Body of pancreas (tissue), 4 donors: ENCODE measurements at regions not wholly inside any gene's neighbourhood (a gene's known extent, or its start where the extent isn't known, plus 50 kb on each side); places are given as distances from the start of the nearest gene placed in this dataset.

Source experiments
- ATAC-seq: fragments of 150-250 bp; one replicate; pipeline ENCODE4 v1.9.1; 2016
- DNase-seq, 4 donors: peaks; one replicate each; pipeline ENCODE4 v3.0.0-alpha.2; 2019
- H3K27ac ChIP-seq, 4 donors: fragments of 200-600 bp; sonication (generic); 1 replicate in 3 of 4; 2 replicates in 1 of 4; pipeline versions ENCODE4 v1.5.1 to v1.6.1; 2016 to 2019; ENCODE audit warnings: mild to moderate bottlenecking in 1 of 4, mixed read lengths in 1 of 4, moderate library complexity in 1 of 4
- H3K27me3 ChIP-seq, 2 donors: fragments of 200-600 bp; sonication (generic); one replicate each; pipeline ENCODE4 v1.6.0; 2016; ENCODE audit warnings: mild to moderate bottlenecking in 1 of 2
- H3K36me3 ChIP-seq, 2 donors: fragments of 200-600 bp; sonication (generic); replicated peaks in 1 of 2; 2 replicates each; pipeline ENCODE4 v1.5.1; 2016; ENCODE audit warnings: low read depth in 2 of 2; ENCODE audit not compliant: insufficient read depth in 1 of 2
- H3K4me1 ChIP-seq: fragments of 200-600 bp; sonication (generic); one replicate; pipeline ENCODE4 v1.6.0; 2016
- H3K4me3 ChIP-seq, 2 donors: fragments of 200-600 bp; sonication (generic); 1 replicate in 1 of 2; 2 replicates in 1 of 2; pipeline ENCODE4 v1.5.1; 2016 to 2019
- H3K9me3 ChIP-seq, 3 donors: fragments of 200-600 bp; sonication (generic); 1 replicate in 2 of 3; 2 replicates in 1 of 3; pipeline ENCODE4 v1.5.1; 2016
- CTCF ChIP-seq, 7 experiments: fragments of 450-650 bp in 4 of 7; fragments of 200-600 bp in 3 of 7; sonication (generic) in 3 of 7; IDR thresholded peaks; one replicate each; pipeline ENCODE4 v1.5.1; 2016 to 2019; ENCODE audit warnings: antibody characterized with exemption in 7 of 7
- POLR2A ChIP-seq, 3 donors: fragments of 450-650 bp; IDR thresholded peaks; one replicate each; pipeline ENCODE4 v1.6.1; 2016; ENCODE audit warnings: antibody characterized with exemption in 3 of 3, mild to moderate bottlenecking in 2 of 3
- WGBS, 2 donors: methylation state at CpG; one replicate each; pipeline ENCODE4 v1.1.5; 2017; 5-methylcytosine and 5-hydroxymethylcytosine counted together
- intact Hi-C: fragments of 100-400 bp; cut with DNase I; formaldehyde crosslinking; loops from one replicate; pipeline ENCODE4 v1.15.1; 2023

GRCh38 chr3:16808393-16809107, 76.2 kb upstream of the PLCL2 start:
- WGBS, 2 donors: 47 to 57% methylated on average over 3 of the region's 3 CpGs
- Histone ChIP-seq H3K4me1 (no peaks in the 10 kb centered on the region), H3K27ac (no peak overlapping the region), H3K27me3 (no peaks in the 10 kb centered on the region), H3K36me3 (no peaks in the 10 kb centered on the region), H3K4me3 (no peak overlapping the region), H3K9me3 (no peaks in the 10 kb centered on the region)
- no peak for ATAC-seq
- intact Hi-C loops: no loop called here
- no peak for TF ChIP-seq CTCF (IDR thresholded peaks at IDR 0.05)
- TF ChIP-seq POLR2A (IDR thresholded peaks at IDR 0.05): no peak
- no peak for DNase-seq

- Histone ChIP-seq H3K27me3 (no peaks in the 10 kb centered on the region), H3K27ac (no peak overlapping the region), H3K4me1 (no peaks in the 10 kb centered on the region), H3K4me3 (no peak overlapping the region), H3K9me3 (no peaks in the 10 kb centered on the region), H3K36me3 (no peaks in the 10 kb centered on the region)
- intact Hi-C loops: no loop called here
- no peak for DNase-seq
- TF ChIP-seq POLR2A (IDR thresholded peaks at IDR 0.05): no peak
- no peak for TF ChIP-seq CTCF (IDR thresholded peaks at IDR 0.05)
- no peak for ATAC-seq
- WGBS, 2 donors: 69 to 72% methylated on average over 4 of the region's 4 CpGs
Measured at GRCh38 chr3:16809482-16809881, 75.3 kb upstream of the PLCL2 start.

- Histone ChIP-seq H3K9me3 (no peaks in the 10 kb centered on the region), H3K4me1 (no peaks in the 10 kb centered on the region), H3K27ac (no peak overlapping the region), H3K27me3 (no peaks in the 10 kb centered on the region), H3K36me3 (no peaks in the 10 kb centered on the region), H3K4me3 (no peak overlapping the region)
- ATAC-seq: no peak
- intact Hi-C loops: no loop called here
- no peak for DNase-seq
- 89 to 92% methylated on average over 2 of the region's 2 CpGs for WGBS, 2 donors
- TF ChIP-seq POLR2A (IDR thresholded peaks at IDR 0.05): no peak
- TF ChIP-seq CTCF (IDR thresholded peaks at IDR 0.05): no peak
Measured at GRCh38 chr3:16809993-16810392, 74.8 kb upstream of the PLCL2 start.

GRCh38 chr3:16810593-16811367, 74.0 kb upstream of the PLCL2 start:
- no peak for DNase-seq
- H3K9me3 ChIP-seq: no peaks in the 10 kb centered on the region
- 62 to 71% methylated on average over 7 of the region's 7 CpGs for WGBS, 2 donors

More at GRCh38 chr3:16810593-16811367, 74.0 kb upstream of the PLCL2 start:
- intact Hi-C loops: no loop called here
- no peak for ATAC-seq
- TF ChIP-seq POLR2A (IDR thresholded peaks at IDR 0.05) (no peak), CTCF (IDR thresholded peaks at IDR 0.05) (no peak)
- no peak overlapping the region for H3K27ac ChIP-seq
- H3K36me3 ChIP-seq: no peaks in the 10 kb centered on the region
- H3K4me3 ChIP-seq: no peak overlapping the region
- H3K4me1 ChIP-seq: no peaks in the 10 kb centered on the region
- H3K27me3 ChIP-seq: no peaks in the 10 kb centered on the region
